Neural progenitor cell (in vitro differentiated cells): ENCODE measurements at regions not wholly inside any gene's neighbourhood (a gene's known extent, or its start where the extent isn't known, plus 50 kb on each side); places are given as distances from the start of the nearest gene placed in this dataset.

Source experiments
- EZH2phosphoT487 ChIP-seq: fragments of 200-600 bp; sonication (generic); IDR thresholded peaks from 2 replicates; pipeline ENCODE4 v1.6.1; 2017; ENCODE audit warnings: antibody characterized with exemption
- TF ChIP-seq, protein P1 (sequence below): fragments of 200-600 bp; sonication (generic); IDR thresholded peaks from 2 replicates; pipeline ENCODE4 v1.5.1; 2017; ENCODE audit warnings: antibody characterized with exemption, mild to moderate bottlenecking

GRCh38 chr4:175450446-175450845 lies 361.6 kb downstream of the GPM6A start:
- TF ChIP-seq, protein P1, sequence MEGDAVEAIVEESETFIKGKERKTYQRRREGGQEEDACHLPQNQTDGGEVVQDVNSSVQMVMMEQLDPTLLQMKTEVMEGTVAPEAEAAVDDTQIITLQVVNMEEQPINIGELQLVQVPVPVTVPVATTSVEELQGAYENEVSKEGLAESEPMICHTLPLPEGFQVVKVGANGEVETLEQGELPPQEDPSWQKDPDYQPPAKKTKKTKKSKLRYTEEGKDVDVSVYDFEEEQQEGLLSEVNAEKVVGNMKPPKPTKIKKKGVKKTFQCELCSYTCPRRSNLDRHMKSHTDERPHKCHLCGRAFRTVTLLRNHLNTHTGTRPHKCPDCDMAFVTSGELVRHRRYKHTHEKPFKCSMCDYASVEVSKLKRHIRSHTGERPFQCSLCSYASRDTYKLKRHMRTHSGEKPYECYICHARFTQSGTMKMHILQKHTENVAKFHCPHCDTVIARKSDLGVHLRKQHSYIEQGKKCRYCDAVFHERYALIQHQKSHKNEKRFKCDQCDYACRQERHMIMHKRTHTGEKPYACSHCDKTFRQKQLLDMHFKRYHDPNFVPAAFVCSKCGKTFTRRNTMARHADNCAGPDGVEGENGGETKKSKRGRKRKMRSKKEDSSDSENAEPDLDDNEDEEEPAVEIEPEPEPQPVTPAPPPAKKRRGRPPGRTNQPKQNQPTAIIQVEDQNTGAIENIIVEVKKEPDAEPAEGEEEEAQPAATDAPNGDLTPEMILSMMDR = no peak
- TF ChIP-seq EZH2phosphoT487 = no peak
